SK-N-SH treated with all-trans-retinoic acid at 6 μM for 48 hours (cell line): ENCODE measurements at regions not wholly inside any gene's neighbourhood (a gene's known extent, or its start where the extent isn't known, plus 50 kb on each side); places are given as distances from the start of the nearest gene placed in this dataset.

Experiments
- ATAC-seq: fragments of 200-7000 bp; cut with Tn5 transposase; 3 replicates; pipeline ENCODE4 v1.9.1; 2020; ENCODE audit warnings: mild to moderate bottlenecking, moderate library complexity
- CREB5 ChIP-seq: fragments of 250-450 bp; sonication (Bioruptor Pico); IDR thresholded peaks from 2 replicates; pipeline ENCODE4 v1.5.1; 2020; ENCODE audit warnings: low read depth, mild to moderate bottlenecking, moderate library complexity
- CSDC2 ChIP-seq: fragments of 250-450 bp; sonication (Bioruptor Pico); IDR thresholded peaks from 2 replicates; pipeline ENCODE4 v1.5.0; 2020; ENCODE audit warnings: mild to moderate bottlenecking, moderate library complexity
- CSRNP3 ChIP-seq: fragments of 250-450 bp; sonication (Bioruptor Pico); IDR thresholded peaks from 2 replicates; pipeline ENCODE4 v1.5.1; 2021; ENCODE audit warnings: mild to moderate bottlenecking, moderate library complexity
- ESRRG ChIP-seq: fragments of 250-450 bp; sonication (Bioruptor Pico); IDR thresholded peaks from 2 replicates; pipeline ENCODE4 v1.6.1; 2021; ENCODE audit warnings: mild to moderate bottlenecking
- GLIS3 ChIP-seq: fragments of 250-450 bp; sonication (Bioruptor Pico); IDR thresholded peaks from 2 replicates; pipeline ENCODE4 v1.5.0; 2020; ENCODE audit warnings: mild to moderate bottlenecking, moderate library complexity
- OSR1 ChIP-seq: fragments of 250-450 bp; sonication (Bioruptor Pico); IDR thresholded peaks from 2 replicates; pipeline ENCODE4 v1.8.0; 2022; ENCODE audit warnings: moderate library complexity, mild to moderate bottlenecking, inconsistent platforms
- PATZ1 ChIP-seq: fragments of 250-450 bp; sonication (Bioruptor Pico); IDR thresholded peaks from 2 replicates; pipeline ENCODE4 v1.8.0; 2020; ENCODE audit warnings: mild to moderate bottlenecking, moderate library complexity, borderline replicate concordance
- POU6F1 ChIP-seq: fragments of 250-450 bp; sonication (Bioruptor Pico); IDR thresholded peaks from 2 replicates; pipeline ENCODE4 v1.8.0; 2021; ENCODE audit warnings: low read depth, mild to moderate bottlenecking, moderate library complexity, borderline replicate concordance
- PPARA ChIP-seq: fragments of 250-450 bp; sonication (Bioruptor Pico); IDR thresholded peaks from 2 replicates; pipeline ENCODE4 v1.5.0; 2020; ENCODE audit warnings: mild to moderate bottlenecking, borderline replicate concordance
- RARB ChIP-seq: fragments of 250-450 bp; sonication (Bioruptor Pico); IDR thresholded peaks from 2 replicates; pipeline ENCODE4 v1.8.0; 2021; ENCODE audit warnings: mild to moderate bottlenecking, moderate library complexity
- SNAI2 ChIP-seq: fragments of 250-450 bp; sonication (Bioruptor Pico); IDR thresholded peaks from 2 replicates; pipeline ENCODE4 v1.5.0; 2020; ENCODE audit warnings: mild to moderate bottlenecking, moderate library complexity
- TSHZ2 ChIP-seq: fragments of 250-450 bp; sonication (Bioruptor Pico); IDR thresholded peaks from 2 replicates; pipeline ENCODE4 v1.5.0; 2020; ENCODE audit warnings: mild to moderate bottlenecking, moderate library complexity
- ZFP3 ChIP-seq: fragments of 250-450 bp; sonication (Bioruptor Pico); IDR thresholded peaks from 2 replicates; pipeline ENCODE4 v1.5.0; 2020; ENCODE audit warnings: mild to moderate bottlenecking, moderate library complexity
- ZFP30 ChIP-seq: fragments of 450-650 bp; formaldehyde crosslinking; IDR thresholded peaks from 2 replicates; pipeline ENCODE4 v1.5.0; 2022; ENCODE audit warnings: mild to moderate bottlenecking, moderate library complexity
- ZNF565 ChIP-seq: fragments of 450-650 bp; formaldehyde crosslinking; conservative IDR thresholded peaks from 2 replicates; pipeline ENCODE4 v1.5.0; 2020; ENCODE audit warnings: low read depth, mild to moderate bottlenecking, moderate library complexity
- ZNF70 ChIP-seq: fragments of 450-650 bp; formaldehyde crosslinking; IDR thresholded peaks from 2 replicates; pipeline ENCODE4 v1.5.0; 2020; ENCODE audit warnings: mild to moderate bottlenecking, moderate library complexity
- ZNF8 ChIP-seq: fragments of 450-650 bp; formaldehyde crosslinking; IDR thresholded peaks from 2 replicates; pipeline ENCODE4 v1.5.0; 2020; ENCODE audit warnings: mild to moderate bottlenecking, moderate library complexity

- TF ChIP-seq PATZ1 (CRISPR knock-in tag) (no peak), ZNF8 (CRISPR knock-in tag) (no peak)
Measured at GRCh38 chr6:752438-752837, 59.5 kb upstream of the EXOC2 start (continued).

- TF ChIP-seq SNAI2 (CRISPR knock-in tag) (no peak), CSRNP3 (CRISPR knock-in tag) (no peak), POU6F1 (CRISPR knock-in tag) (no peak), OSR1 (CRISPR knock-in tag) (no peak), PPARA (CRISPR knock-in tag) (no peak), PATZ1 (CRISPR knock-in tag) (no peak), RARB (CRISPR knock-in tag) (no peak), GLIS3 (no peak), TSHZ2 (no peak), ZNF70 (no peak), ZFP3 (CRISPR knock-in tag) (no peak), ESRRG (CRISPR knock-in tag) (no peak), ZFP30 (CRISPR knock-in tag) (no peak), ZNF565 (no peak), CSDC2 (CRISPR knock-in tag) (no peak), ZNF8 (CRISPR knock-in tag) (no peak), CREB5 (CRISPR knock-in tag) (no peak)
- ATAC-seq = no peak
Measured at GRCh38 chr6:751765-752164, 58.8 kb upstream of the EXOC2 start.

- ATAC-seq = no peak
Measured at GRCh38 chr6:747921-748320, 55.0 kb upstream of the EXOC2 start.

More at GRCh38 chr6:747921-748320, 55.0 kb upstream of the EXOC2 start:
- no peak for TF ChIP-seq CSRNP3 (CRISPR knock-in tag)
- TF ChIP-seq CREB5 (CRISPR knock-in tag) = no peak
- no peak for TF ChIP-seq SNAI2 (CRISPR knock-in tag)
